ENCODE measurements at regions not wholly inside any gene's neighbourhood (a gene's known extent, or its start where the extent isn't known, plus 50 kb on each side); places are given as distances from the start of the nearest gene placed in this dataset.

DNA sequence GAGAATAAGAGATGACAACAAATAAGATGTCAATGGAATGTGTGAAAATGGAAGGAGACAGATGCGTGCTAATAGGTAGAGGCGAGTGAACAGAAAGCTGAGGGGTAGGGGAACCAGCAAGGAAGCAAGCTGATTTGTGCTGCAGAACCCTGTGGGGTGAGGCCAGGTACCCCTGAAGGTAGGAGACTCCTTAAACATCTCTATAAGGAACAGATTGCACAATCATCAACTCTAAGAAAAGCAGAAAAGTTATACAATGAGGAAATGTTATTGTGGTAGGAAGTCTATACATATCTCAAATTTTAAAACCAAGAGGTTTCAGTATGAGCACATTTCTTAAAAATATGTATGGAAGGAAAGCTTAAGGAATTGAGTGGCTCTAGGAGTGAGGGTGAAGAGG is 315.0 kb upstream of the TPM1 start (continued):
- TF ChIP-seq, protein P1, sequence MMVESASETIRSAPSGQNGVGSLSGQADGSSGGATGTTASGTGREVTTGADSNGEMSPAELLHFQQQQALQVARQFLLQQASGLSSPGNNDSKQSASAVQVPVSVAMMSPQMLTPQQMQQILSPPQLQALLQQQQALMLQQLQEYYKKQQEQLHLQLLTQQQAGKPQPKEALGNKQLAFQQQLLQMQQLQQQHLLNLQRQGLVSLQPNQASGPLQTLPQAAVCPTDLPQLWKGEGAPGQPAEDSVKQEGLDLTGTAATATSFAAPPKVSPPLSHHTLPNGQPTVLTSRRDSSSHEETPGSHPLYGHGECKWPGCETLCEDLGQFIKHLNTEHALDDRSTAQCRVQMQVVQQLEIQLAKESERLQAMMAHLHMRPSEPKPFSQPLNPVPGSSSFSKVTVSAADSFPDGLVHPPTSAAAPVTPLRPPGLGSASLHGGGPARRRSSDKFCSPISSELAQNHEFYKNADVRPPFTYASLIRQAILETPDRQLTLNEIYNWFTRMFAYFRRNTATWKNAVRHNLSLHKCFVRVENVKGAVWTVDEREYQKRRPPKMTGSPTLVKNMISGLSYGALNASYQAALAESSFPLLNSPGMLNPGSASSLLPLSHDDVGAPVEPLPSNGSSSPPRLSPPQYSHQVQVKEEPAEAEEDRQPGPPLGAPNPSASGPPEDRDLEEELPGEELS (CRISPR knock-in tag; IDR thresholded peaks at IDR 0.05): no peak
- no peak for TF ChIP-seq NFYB (CRISPR knock-in tag; conservative IDR thresholded peaks at IDR 0.05; ENCODE audit: low read depth)
- TF ChIP-seq, protein P2, sequence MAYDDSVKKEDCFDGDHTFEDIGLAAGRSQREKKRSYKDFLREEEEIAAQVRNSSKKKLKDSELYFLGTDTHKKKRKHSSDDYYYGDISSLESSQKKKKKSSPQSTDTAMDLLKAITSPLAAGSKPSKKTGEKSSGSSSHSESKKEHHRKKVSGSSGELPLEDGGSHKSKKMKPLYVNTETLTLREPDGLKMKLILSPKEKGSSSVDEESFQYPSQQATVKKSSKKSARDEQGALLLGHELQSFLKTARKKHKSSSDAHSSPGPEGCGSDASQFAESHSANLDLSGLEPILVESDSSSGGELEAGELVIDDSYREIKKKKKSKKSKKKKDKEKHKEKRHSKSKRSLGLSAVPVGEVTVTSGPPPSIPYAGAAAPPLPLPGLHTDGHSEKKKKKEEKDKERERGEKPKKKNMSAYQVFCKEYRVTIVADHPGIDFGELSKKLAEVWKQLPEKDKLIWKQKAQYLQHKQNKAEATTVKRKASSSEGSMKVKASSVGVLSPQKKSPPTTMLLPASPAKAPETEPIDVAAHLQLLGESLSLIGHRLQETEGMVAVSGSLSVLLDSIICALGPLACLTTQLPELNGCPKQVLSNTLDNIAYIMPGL (CRISPR knock-in tag; IDR thresholded peaks at IDR 0.05): no peak

DNA sequence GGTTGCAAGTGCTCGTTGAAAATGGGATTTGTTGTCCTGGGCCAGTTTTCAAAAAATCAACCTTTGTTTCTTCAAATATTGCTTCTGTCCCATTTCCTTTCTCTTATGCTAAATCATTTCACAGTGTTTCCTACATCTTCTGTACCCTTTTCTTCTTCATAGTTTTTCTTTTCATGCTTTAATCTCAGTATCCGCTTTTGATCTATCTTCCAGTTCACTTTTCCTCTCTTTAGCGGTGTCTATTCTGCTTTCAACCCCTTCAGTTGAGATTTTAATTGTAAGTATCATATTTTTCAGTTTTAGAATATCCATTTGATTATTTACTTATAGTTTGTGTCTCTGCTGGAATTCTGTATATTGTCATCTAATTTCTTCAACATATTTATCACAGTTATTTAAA is 311.7 kb upstream of the TPM1 start:
- H3K27ac Mint-ChIP-seq: no peak overlapping the region
- DNase-seq (ENCODE audit: low spot score) (no peak), ATAC-seq (no peak)
- POLR2A ChIA-PET: no interaction called here
- TF ChIP-seq ZBTB21 (CRISPR knock-in tag; IDR thresholded peaks at IDR 0.05; ENCODE audit: borderline replicate concordance): no peak
- H3K9me3 Mint-ChIP-seq: peaks cover 17% of the 10 kb centered on the region
- no peak overlapping the region for H3K4me3 Mint-ChIP-seq
- H3K4me1 Mint-ChIP-seq: peaks cover 14% of the 10 kb centered on the region
- CTCF ChIA-PET: no interaction called here
- H3K27me3 Mint-ChIP-seq (ENCODE audit: low read depth): no peaks in the 10 kb centered on the region
- H3K36me3 Mint-ChIP-seq: peaks cover 17% of the 10 kb centered on the region

- TF ChIP-seq HMGA2 (CRISPR knock-in tag; IDR thresholded peaks at IDR 0.05) (no peak), TEAD1 (CRISPR knock-in tag; IDR thresholded peaks at IDR 0.05) (no peak), MXD4 (CRISPR knock-in tag; IDR thresholded peaks at IDR 0.05; ENCODE audit: borderline replicate concordance) (no peak), CBFB (CRISPR knock-in tag; IDR thresholded peaks at IDR 0.05; ENCODE audit: low read depth) (no peak), FOXP1 (CRISPR knock-in tag; IDR thresholded peaks at IDR 0.05; ENCODE audit: borderline replicate concordance) (no peak), ELF4 (CRISPR knock-in tag; IDR thresholded peaks at IDR 0.05; ENCODE audit: low read depth) (no peak), MAX (CRISPR knock-in tag; IDR thresholded peaks at IDR 0.05) (no peak), ZBTB21 (CRISPR knock-in tag; IDR thresholded peaks at IDR 0.05; ENCODE audit: borderline replicate concordance) (no peak), RELA (CRISPR knock-in tag; IDR thresholded peaks at IDR 0.05; ENCODE audit: borderline replicate concordance) (no peak), SMAD3 (CRISPR knock-in tag; IDR thresholded peaks at IDR 0.05; ENCODE audit: borderline replicate concordance) (no peak), ATF1 (CRISPR knock-in tag; IDR thresholded peaks at IDR 0.05) (no peak), FOXK1 (CRISPR knock-in tag; IDR thresholded peaks at IDR 0.05) (no peak)
- TF ChIP-seq, protein P3, sequence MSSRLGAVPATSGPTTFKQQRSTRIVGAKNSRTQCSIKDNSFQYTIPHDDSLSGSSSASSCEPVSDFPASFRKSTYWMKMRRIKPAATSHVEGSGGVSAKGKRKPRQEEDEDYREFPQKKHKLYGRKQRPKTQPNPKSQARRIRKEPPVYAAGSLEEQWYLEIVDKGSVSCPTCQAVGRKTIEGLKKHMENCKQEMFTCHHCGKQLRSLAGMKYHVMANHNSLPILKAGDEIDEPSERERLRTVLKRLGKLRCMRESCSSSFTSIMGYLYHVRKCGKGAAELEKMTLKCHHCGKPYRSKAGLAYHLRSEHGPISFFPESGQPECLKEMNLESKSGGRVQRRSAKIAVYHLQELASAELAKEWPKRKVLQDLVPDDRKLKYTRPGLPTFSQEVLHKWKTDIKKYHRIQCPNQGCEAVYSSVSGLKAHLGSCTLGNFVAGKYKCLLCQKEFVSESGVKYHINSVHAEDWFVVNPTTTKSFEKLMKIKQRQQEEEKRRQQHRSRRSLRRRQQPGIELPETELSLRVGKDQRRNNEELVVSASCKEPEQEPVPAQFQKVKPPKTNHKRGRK (CRISPR knock-in tag; IDR thresholded peaks at IDR 0.05; ENCODE audit: borderline replicate concordance): no peak
- TF ChIP-seq, protein P4, sequence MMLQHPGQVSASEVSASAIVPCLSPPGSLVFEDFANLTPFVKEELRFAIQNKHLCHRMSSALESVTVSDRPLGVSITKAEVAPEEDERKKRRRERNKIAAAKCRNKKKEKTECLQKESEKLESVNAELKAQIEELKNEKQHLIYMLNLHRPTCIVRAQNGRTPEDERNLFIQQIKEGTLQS (CRISPR knock-in tag; conservative IDR thresholded peaks at IDR 0.05): no peak
- TF ChIP-seq, protein P5, sequence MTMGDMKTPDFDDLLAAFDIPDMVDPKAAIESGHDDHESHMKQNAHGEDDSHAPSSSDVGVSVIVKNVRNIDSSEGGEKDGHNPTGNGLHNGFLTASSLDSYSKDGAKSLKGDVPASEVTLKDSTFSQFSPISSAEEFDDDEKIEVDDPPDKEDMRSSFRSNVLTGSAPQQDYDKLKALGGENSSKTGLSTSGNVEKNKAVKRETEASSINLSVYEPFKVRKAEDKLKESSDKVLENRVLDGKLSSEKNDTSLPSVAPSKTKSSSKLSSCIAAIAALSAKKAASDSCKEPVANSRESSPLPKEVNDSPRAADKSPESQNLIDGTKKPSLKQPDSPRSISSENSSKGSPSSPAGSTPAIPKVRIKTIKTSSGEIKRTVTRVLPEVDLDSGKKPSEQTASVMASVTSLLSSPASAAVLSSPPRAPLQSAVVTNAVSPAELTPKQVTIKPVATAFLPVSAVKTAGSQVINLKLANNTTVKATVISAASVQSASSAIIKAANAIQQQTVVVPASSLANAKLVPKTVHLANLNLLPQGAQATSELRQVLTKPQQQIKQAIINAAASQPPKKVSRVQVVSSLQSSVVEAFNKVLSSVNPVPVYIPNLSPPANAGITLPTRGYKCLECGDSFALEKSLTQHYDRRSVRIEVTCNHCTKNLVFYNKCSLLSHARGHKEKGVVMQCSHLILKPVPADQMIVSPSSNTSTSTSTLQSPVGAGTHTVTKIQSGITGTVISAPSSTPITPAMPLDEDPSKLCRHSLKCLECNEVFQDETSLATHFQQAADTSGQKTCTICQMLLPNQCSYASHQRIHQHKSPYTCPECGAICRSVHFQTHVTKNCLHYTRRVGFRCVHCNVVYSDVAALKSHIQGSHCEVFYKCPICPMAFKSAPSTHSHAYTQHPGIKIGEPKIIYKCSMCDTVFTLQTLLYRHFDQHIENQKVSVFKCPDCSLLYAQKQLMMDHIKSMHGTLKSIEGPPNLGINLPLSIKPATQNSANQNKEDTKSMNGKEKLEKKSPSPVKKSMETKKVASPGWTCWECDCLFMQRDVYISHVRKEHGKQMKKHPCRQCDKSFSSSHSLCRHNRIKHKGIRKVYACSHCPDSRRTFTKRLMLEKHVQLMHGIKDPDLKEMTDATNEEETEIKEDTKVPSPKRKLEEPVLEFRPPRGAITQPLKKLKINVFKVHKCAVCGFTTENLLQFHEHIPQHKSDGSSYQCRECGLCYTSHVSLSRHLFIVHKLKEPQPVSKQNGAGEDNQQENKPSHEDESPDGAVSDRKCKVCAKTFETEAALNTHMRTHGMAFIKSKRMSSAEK (CRISPR knock-in tag; IDR thresholded peaks at IDR 0.05; ENCODE audit: borderline replicate concordance): no peak
- TF ChIP-seq, protein P6, sequence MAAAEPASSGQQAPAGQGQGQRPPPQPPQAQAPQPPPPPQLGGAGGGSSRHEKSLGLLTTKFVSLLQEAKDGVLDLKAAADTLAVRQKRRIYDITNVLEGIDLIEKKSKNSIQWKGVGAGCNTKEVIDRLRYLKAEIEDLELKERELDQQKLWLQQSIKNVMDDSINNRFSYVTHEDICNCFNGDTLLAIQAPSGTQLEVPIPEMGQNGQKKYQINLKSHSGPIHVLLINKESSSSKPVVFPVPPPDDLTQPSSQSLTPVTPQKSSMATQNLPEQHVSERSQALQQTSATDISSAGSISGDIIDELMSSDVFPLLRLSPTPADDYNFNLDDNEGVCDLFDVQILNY (CRISPR knock-in tag; IDR thresholded peaks at IDR 0.05): no peak
- DNase-seq (ENCODE audit: low spot score): no peak
- Mint-ChIP-seq H3K27ac (no peak overlapping the region), H3K9me3 (peaks cover 17% of the 10 kb centered on the region), H3K4me3 (no peak overlapping the region), H3K36me3 (peaks cover 24% of the 10 kb centered on the region), H3K27me3 (ENCODE audit: low read depth) (no peaks in the 10 kb centered on the region), H3K4me1 (peaks cover 14% of the 10 kb centered on the region)
- ChIA-PET POLR2A (no interaction called here), CTCF (no interaction called here)
- ATAC-seq: no peak
Measured at GRCh38 chr15:62732078-62732477, 310.5 kb upstream of the TPM1 start.
